ENCODE measurements at regions not wholly inside any gene's neighbourhood (a gene's known extent, or its start where the extent isn't known, plus 50 kb on each side); places are given as distances from the start of the nearest gene placed in this dataset.

- TF ChIP-seq EZH2 (IDR thresholded peaks at IDR 0.05; ENCODE audit: borderline replicate concordance) (no peak), CTCF (IDR thresholded peaks at IDR 0.05; ENCODE audit: poor library complexity) (no peak), EZH2phosphoT487 (IDR thresholded peaks at IDR 0.05; ENCODE audit: low read depth, severe bottlenecking, unreplicated experiment) (no peak)
- H3K9me2 ChIP-seq (replicated peaks; ENCODE audit: insufficient read depth), result no peaks in the 10 kb centered on the region
- H3K9me3 ChIP-seq (ENCODE audit: low read depth), result no peaks in the 10 kb centered on the region
- no peak overlapping the region for H3K4me2 ChIP-seq
- no peaks in the 10 kb centered on the region for H4K20me1 ChIP-seq (ENCODE audit: insufficient read depth, poor library complexity, severe bottlenecking)
- H2AFZ ChIP-seq, result no peak overlapping the region
- no peak overlapping the region for H3K4me3 ChIP-seq
- no peaks in the 10 kb centered on the region for H3K4me1 ChIP-seq (ENCODE audit: insufficient read depth)
- 93% methylated on average over 4 of the region's 4 CpGs for WGBS (ENCODE audit: low lambda C conversion rate, missing lambda C conversion rate)
- no peaks in the 10 kb centered on the region for H3K27me3 ChIP-seq
- no peaks in the 10 kb centered on the region for H3K79me2 ChIP-seq
- DNase-seq (ENCODE audit: low spot score), result no peak
- no peak overlapping the region for H3K27ac ChIP-seq
- no peaks in the 10 kb centered on the region for H3K36me3 ChIP-seq (replicated peaks; ENCODE audit: insufficient read depth, low read depth)
These were observed 2276.3 kb downstream of the MAT2B start for GRCh38 chr5:165781738-165782137.

GRCh38 chr5:165783024-165783423 is 2277.6 kb downstream of the MAT2B start:
- H4K20me1 ChIP-seq (ENCODE audit: insufficient read depth, poor library complexity, severe bottlenecking), result no peaks in the 10 kb centered on the region
- 76% methylated on average over 4 of the region's 4 CpGs for WGBS (ENCODE audit: low lambda C conversion rate, missing lambda C conversion rate)
- no peak for TF ChIP-seq EZH2 (IDR thresholded peaks at IDR 0.05; ENCODE audit: borderline replicate concordance)
- H3K9me3 ChIP-seq (ENCODE audit: low read depth), result no peaks in the 10 kb centered on the region
- H3K9me2 ChIP-seq (replicated peaks; ENCODE audit: insufficient read depth), result no peaks in the 10 kb centered on the region
- no peak overlapping the region for H2AFZ ChIP-seq
- H3K4me2 ChIP-seq, result no peak overlapping the region
- no peak overlapping the region for H3K4me3 ChIP-seq
- no peaks in the 10 kb centered on the region for H3K36me3 ChIP-seq (replicated peaks; ENCODE audit: insufficient read depth, low read depth)
- no peaks in the 10 kb centered on the region for H3K4me1 ChIP-seq (ENCODE audit: insufficient read depth)
- no peak overlapping the region for H3K27ac ChIP-seq
- H3K27me3 ChIP-seq, result no peaks in the 10 kb centered on the region
- no peak for DNase-seq (ENCODE audit: low spot score)
- H3K79me2 ChIP-seq, result no peaks in the 10 kb centered on the region

DNA sequence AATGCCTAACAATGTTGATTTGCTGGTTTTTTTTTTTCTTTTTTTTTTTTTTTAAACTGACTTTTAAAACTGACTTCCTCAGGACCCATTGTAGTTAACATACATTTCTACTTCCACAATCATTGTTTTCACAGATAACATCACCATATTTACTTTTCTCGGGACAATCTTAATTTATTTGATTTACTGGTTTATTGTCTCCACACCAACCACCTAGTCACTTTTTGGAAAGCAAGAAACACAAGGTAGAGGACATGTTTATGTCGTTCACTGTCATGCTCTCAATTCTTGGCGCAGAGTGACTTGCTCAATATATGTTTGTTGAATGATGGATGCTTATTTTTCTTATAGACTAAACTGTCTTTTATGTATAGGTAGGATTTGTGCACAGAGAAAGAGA is 2280.7 kb downstream of the MAT2B start:
- DNase-seq (ENCODE audit: low spot score), result no peak
- Histone ChIP-seq H2AFZ (no peak overlapping the region), H3K36me3 (replicated peaks; ENCODE audit: insufficient read depth, low read depth) (no peaks in the 10 kb centered on the region), H3K9me3 (ENCODE audit: low read depth) (no peaks in the 10 kb centered on the region), H3K27ac (no peak overlapping the region), H3K4me1 (ENCODE audit: insufficient read depth) (no peaks in the 10 kb centered on the region), H3K79me2 (no peaks in the 10 kb centered on the region), H3K27me3 (no peaks in the 10 kb centered on the region), H3K4me2 (no peak overlapping the region), H4K20me1 (ENCODE audit: insufficient read depth, poor library complexity, severe bottlenecking) (no peaks in the 10 kb centered on the region), H3K4me3 (no peak overlapping the region), H3K9me2 (replicated peaks; ENCODE audit: insufficient read depth) (no peaks in the 10 kb centered on the region)
- WGBS (ENCODE audit: low lambda C conversion rate, missing lambda C conversion rate), result 67% methylated on average over 3 of the region's 3 CpGs
- no peak for TF ChIP-seq EZH2 (IDR thresholded peaks at IDR 0.05; ENCODE audit: borderline replicate concordance)
- TF ChIP-seq EZH2phosphoT487 (IDR thresholded peaks at IDR 0.05; ENCODE audit: low read depth, severe bottlenecking, unreplicated experiment), result no peak
- no peak for TF ChIP-seq CTCF (IDR thresholded peaks at IDR 0.05; ENCODE audit: poor library complexity)

- H3K4me3 ChIP-seq, result no peak overlapping the region
- no peak overlapping the region for H3K27ac ChIP-seq
- H3K4me1 ChIP-seq (ENCODE audit: insufficient read depth), result no peaks in the 10 kb centered on the region
- peaks cover 5% of the 10 kb centered on the region for H3K9me3 ChIP-seq (ENCODE audit: low read depth)
- DNase-seq (ENCODE audit: low spot score), result no peak
- TF ChIP-seq CTCF (IDR thresholded peaks at IDR 0.05; ENCODE audit: poor library complexity) (no peak), EZH2 (IDR thresholded peaks at IDR 0.05; ENCODE audit: borderline replicate concordance) (no peak), EZH2phosphoT487 (IDR thresholded peaks at IDR 0.05; ENCODE audit: low read depth, severe bottlenecking, unreplicated experiment) (no peak)
- 69% methylated on average over 1 of the region's 1 CpG for WGBS (ENCODE audit: low lambda C conversion rate, missing lambda C conversion rate)
- H4K20me1 ChIP-seq (ENCODE audit: insufficient read depth, poor library complexity, severe bottlenecking), result no peaks in the 10 kb centered on the region
- no peaks in the 10 kb centered on the region for H3K36me3 ChIP-seq (replicated peaks; ENCODE audit: insufficient read depth, low read depth)
- H3K9me2 ChIP-seq (replicated peaks; ENCODE audit: insufficient read depth), result no peaks in the 10 kb centered on the region
- H3K27me3 ChIP-seq, result no peaks in the 10 kb centered on the region
- no peak overlapping the region for H2AFZ ChIP-seq
- H3K79me2 ChIP-seq, result no peaks in the 10 kb centered on the region
- no peak overlapping the region for H3K4me2 ChIP-seq
These were observed 2289.7 kb downstream of the MAT2B start for GRCh38 chr5:165795073-165795472.

Data from hepatocyte (in vitro differentiated cells).